Astrocyte (in vitro differentiated cells and primary cell): ENCODE measurements at regions not wholly inside any gene's neighbourhood (a gene's known extent, or its start where the extent isn't known, plus 50 kb on each side); places are given as distances from the start of the nearest gene placed in this dataset.

ENCODE experiments used
- DNase-seq: peaks from one replicate; pipeline ENCODE4 v3.0.0-alpha.2; 2010; ENCODE audit warnings: low read depth
- FAIRE-seq: peaks from 2 replicates; lab custom pipeline; 2011; peaks lifted over from hg19 to GRCh38; lab: Jason Lieb, UNC
- H2AFZ ChIP-seq: 2 replicates; pipeline ENCODE4 v1.6.0; 2012; ENCODE audit warnings: low read depth, low read length, inconsistent platforms
- H3K27ac ChIP-seq: 2 replicates; pipeline ENCODE4 v1.5.1; 2011; ENCODE audit warnings: low read depth, low read length, inconsistent platforms
- H3K27me3 ChIP-seq: 2 replicates; pipeline ENCODE4 v1.6.0; 2011; ENCODE audit warnings: low read length, inconsistent platforms; ENCODE audit not compliant: insufficient read depth
- H3K36me3 ChIP-seq: 2 replicates; pipeline ENCODE4 v1.5.1; 2011; ENCODE audit warnings: low read length, inconsistent platforms; ENCODE audit not compliant: insufficient read depth
- H3K4me1 ChIP-seq: 2 replicates; pipeline ENCODE4 v1.5.1; 2011; ENCODE audit warnings: low read length, inconsistent platforms; ENCODE audit not compliant: insufficient read depth
- H3K4me2 ChIP-seq: 2 replicates; pipeline ENCODE4 v1.6.0; 2012; ENCODE audit warnings: low read length, inconsistent platforms
- H3K4me3 ChIP-seq: 2 replicates; pipeline ENCODE4 v1.5.1; 2011; ENCODE audit warnings: low read depth, mild to moderate bottlenecking, low read length, inconsistent platforms; ENCODE audit not compliant: insufficient read depth
- H3K79me2 ChIP-seq: 2 replicates; pipeline ENCODE4 v1.6.0; 2012; ENCODE audit warnings: mild to moderate bottlenecking, low read length, inconsistent platforms; ENCODE audit not compliant: insufficient read depth
- H3K9ac ChIP-seq: 2 replicates; pipeline ENCODE4 v1.6.0; 2012; ENCODE audit warnings: mild to moderate bottlenecking, low read length, inconsistent platforms
- H3K9me3 ChIP-seq: 2 replicates; pipeline ENCODE4 v1.5.1; 2012; ENCODE audit warnings: low read depth, mild to moderate bottlenecking, low read length, inconsistent platforms; ENCODE audit not compliant: insufficient read depth
- H4K20me1 ChIP-seq: 2 replicates; pipeline ENCODE4 v1.6.0; 2012; ENCODE audit warnings: low read length, inconsistent platforms; ENCODE audit not compliant: insufficient read depth
- H3K27ac Mint-ChIP-seq: one replicate; pipeline ENCODE4 v1.8.0; 2021; ENCODE audit warnings: mild to moderate bottlenecking, mixed read lengths; ENCODE audit not compliant: unreplicated experiment
- H3K27me3 Mint-ChIP-seq: one replicate; pipeline ENCODE4 v1.8.0; 2021; ENCODE audit warnings: low read depth, mixed read lengths; ENCODE audit not compliant: unreplicated experiment
- H3K36me3 Mint-ChIP-seq: one replicate; pipeline ENCODE4 v1.8.0; 2021; ENCODE audit warnings: low read depth, mixed read lengths; ENCODE audit not compliant: unreplicated experiment
- H3K4me1 Mint-ChIP-seq: one replicate; pipeline ENCODE4 v1.8.0; 2021; ENCODE audit warnings: low read depth, mixed read lengths; ENCODE audit not compliant: unreplicated experiment
- H3K4me3 Mint-ChIP-seq: one replicate; pipeline ENCODE4 v1.8.0; 2021; ENCODE audit warnings: mild to moderate bottlenecking, moderate library complexity, mixed read lengths; ENCODE audit not compliant: unreplicated experiment
- H3K9me3 Mint-ChIP-seq: one replicate; pipeline ENCODE4 v1.8.0; 2021; ENCODE audit warnings: mild to moderate bottlenecking, mixed read lengths; ENCODE audit not compliant: unreplicated experiment
- CTCF ChIP-seq: IDR thresholded peaks from 2 replicates; pipeline ENCODE4 v1.5.1; 2011; ENCODE audit warnings: low read depth, mild to moderate bottlenecking, inconsistent platforms, low read length, moderate library complexity; ENCODE audit not compliant: insufficient read depth
- EZH2 ChIP-seq: IDR thresholded peaks from 2 replicates; pipeline ENCODE4 v1.6.1; 2012; ENCODE audit warnings: mild to moderate bottlenecking, low read length, inconsistent platforms; ENCODE audit not compliant: insufficient read depth

DNA sequence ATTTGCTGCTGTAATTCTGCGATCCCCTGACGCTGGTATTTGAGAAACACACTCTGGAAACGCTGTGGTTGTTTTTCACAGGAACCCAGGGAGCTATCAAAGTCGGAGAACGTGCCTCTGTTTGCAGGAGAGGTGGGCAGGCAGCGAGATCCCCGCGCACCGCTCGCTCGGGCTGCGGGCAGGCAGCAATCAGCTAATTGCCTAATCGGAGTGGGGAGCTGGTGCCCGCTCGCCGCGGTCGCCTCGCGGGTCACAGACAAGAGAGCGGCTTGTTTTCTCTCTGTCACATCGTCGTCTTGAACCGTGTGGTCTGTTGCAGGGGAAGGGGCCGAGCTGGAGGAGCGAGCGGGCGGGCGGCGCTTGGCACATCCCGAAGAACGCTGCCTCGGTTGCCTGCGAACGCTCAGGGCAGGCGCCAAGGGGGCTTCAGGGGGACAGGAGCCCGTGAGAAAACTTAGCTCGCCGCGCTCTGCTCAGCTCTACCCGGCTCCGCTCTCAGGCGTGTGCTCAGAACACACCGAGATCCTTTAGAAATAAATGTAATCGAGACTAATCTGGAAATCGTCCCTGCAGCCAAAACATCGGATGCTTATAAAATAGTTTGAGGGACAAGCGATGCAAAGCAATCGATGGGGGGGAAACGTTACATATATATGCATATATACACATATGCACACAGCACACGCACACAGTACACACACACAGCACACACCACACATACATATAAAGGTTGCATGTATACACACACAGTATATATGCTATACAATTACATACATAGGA lies 93.6 kb upstream of the SMYD2 start:
- no peaks in the 10 kb centered on the region for H4K20me1 ChIP-seq
- TF ChIP-seq EZH2, result peak; percentile 90
- TF ChIP-seq CTCF, result no peak
- H3K27me3 ChIP-seq, result peaks cover 41% of the 10 kb centered on the region
- peak overlapping the region; percentile 67 for H2AFZ ChIP-seq
- no peak overlapping the region for H3K27ac ChIP-seq
- H3K4me3 Mint-ChIP-seq, result peak overlapping the region; percentile 77
- H3K9me3 Mint-ChIP-seq, result peaks cover 7% of the 10 kb centered on the region
- H3K9ac ChIP-seq, result no peak overlapping the region
- no peaks in the 10 kb centered on the region for H3K4me1 ChIP-seq
- peaks cover 43% of the 10 kb centered on the region for H3K27me3 Mint-ChIP-seq
- H3K4me3 ChIP-seq, result peak overlapping the region; percentile 55
- FAIRE-seq (no peak), DNase-seq (no peak)
- H3K9me3 ChIP-seq, result no peaks in the 10 kb centered on the region
- H3K4me1 Mint-ChIP-seq, result no peaks in the 10 kb centered on the region
- no peak overlapping the region for H3K27ac Mint-ChIP-seq
- H3K36me3 Mint-ChIP-seq, result no peaks in the 10 kb centered on the region
- H3K4me2 ChIP-seq, result peak overlapping the region; percentile 87
- no peaks in the 10 kb centered on the region for H3K79me2 ChIP-seq
- H3K36me3 ChIP-seq, result no peaks in the 10 kb centered on the region

- no peaks in the 10 kb centered on the region for H3K36me3 Mint-ChIP-seq
- H3K9me3 ChIP-seq, result no peaks in the 10 kb centered on the region
- no peak overlapping the region for H3K27ac ChIP-seq
- H3K9me3 Mint-ChIP-seq, result peaks cover 5% of the 10 kb centered on the region
- H3K4me3 ChIP-seq, result no peak overlapping the region
- no peak for FAIRE-seq
- H3K27ac Mint-ChIP-seq, result no peak overlapping the region
- no peak overlapping the region for H3K4me3 Mint-ChIP-seq
- no peaks in the 10 kb centered on the region for H4K20me1 ChIP-seq
- no peak overlapping the region for H3K9ac ChIP-seq
- TF ChIP-seq CTCF, result no peak
- TF ChIP-seq EZH2, result no peak
- H3K4me1 ChIP-seq, result no peaks in the 10 kb centered on the region
- no peak for DNase-seq
- H3K36me3 ChIP-seq, result no peaks in the 10 kb centered on the region
- no peak overlapping the region for H2AFZ ChIP-seq
- no peak overlapping the region for H3K4me2 ChIP-seq
- H3K27me3 ChIP-seq, result peaks cover 41% of the 10 kb centered on the region
- H3K4me1 Mint-ChIP-seq, result peaks cover 4% of the 10 kb centered on the region
- no peaks in the 10 kb centered on the region for H3K79me2 ChIP-seq
- H3K27me3 Mint-ChIP-seq, result peaks cover 43% of the 10 kb centered on the region
These were observed 93.0 kb upstream of the SMYD2 start for GRCh38 chr1:214187933-214188332.

GRCh38 chr1:214188835-214189234 lies 92.1 kb upstream of the SMYD2 start:
- H3K9me3 Mint-ChIP-seq, result peaks cover 3% of the 10 kb centered on the region
- no peaks in the 10 kb centered on the region for H3K36me3 Mint-ChIP-seq
- H3K4me1 Mint-ChIP-seq, result peaks cover 6% of the 10 kb centered on the region
- H3K27me3 ChIP-seq, result peaks cover 41% of the 10 kb centered on the region
- peaks cover 4% of the 10 kb centered on the region for H3K4me1 ChIP-seq
- no peak overlapping the region for H3K27ac ChIP-seq
- H3K4me3 ChIP-seq, result no peak overlapping the region
- no peaks in the 10 kb centered on the region for H3K79me2 ChIP-seq
- no peak overlapping the region for H3K4me2 ChIP-seq
- H3K36me3 ChIP-seq, result no peaks in the 10 kb centered on the region
- no peak for DNase-seq
- TF ChIP-seq EZH2, result no peak
- TF ChIP-seq CTCF, result no peak
- no peak overlapping the region for H3K27ac Mint-ChIP-seq
- no peak overlapping the region for H3K4me3 Mint-ChIP-seq
- no peaks in the 10 kb centered on the region for H3K9me3 ChIP-seq
- H3K27me3 Mint-ChIP-seq, result peaks cover 43% of the 10 kb centered on the region
- no peak for FAIRE-seq
- no peak overlapping the region for H2AFZ ChIP-seq
- no peaks in the 10 kb centered on the region for H4K20me1 ChIP-seq
- no peak overlapping the region for H3K9ac ChIP-seq
